ENCODE measurements at regions not wholly inside any gene's neighbourhood (a gene's known extent, or its start where the extent isn't known, plus 50 kb on each side); places are given as distances from the start of the nearest gene placed in this dataset.

- Histone ChIP-seq H3K36me3 (ENCODE audit: low read length) (no peaks in the 10 kb centered on the region), H3K79me2 (ENCODE audit: insufficient read depth, low read length) (no peaks in the 10 kb centered on the region), H3K4me3 (ENCODE audit: insufficient read depth, low read length, poor library complexity, severe bottlenecking) (no peak overlapping the region), H3K9me2 (replicated peaks; ENCODE audit: insufficient read depth, low read length) (no peaks in the 10 kb centered on the region), H3K27ac (ENCODE audit: low read depth, low read length) (no peak overlapping the region), H3F3A (ENCODE audit: insufficient read depth) (no peaks in the 10 kb centered on the region), H2AFZ (ENCODE audit: low read depth, low read length, severe bottlenecking) (no peak overlapping the region), H3K4me2 (ENCODE audit: low read depth, low read length, poor library complexity, severe bottlenecking) (no peak overlapping the region), H4K20me1 (ENCODE audit: low read depth, low read length) (no peaks in the 10 kb centered on the region), H3K9ac (ENCODE audit: low read length) (no peak overlapping the region), H3K9me3 (ENCODE audit: insufficient read depth, low read length) (no peaks in the 10 kb centered on the region), H3K27me3 (ENCODE audit: low read length) (no peaks in the 10 kb centered on the region)
- TF ChIP-seq EZH2phosphoT487 (conservative IDR thresholded peaks at IDR 0.05; ENCODE audit: low read length) (no peak), CTCF (IDR thresholded peaks at IDR 0.05; ENCODE audit: insufficient read depth, low read length, poor library complexity, severe bottlenecking) (no peak)
Observed at GRCh38 chr3:21825684-21826083, 74.7 kb upstream of the ZNF385D start.

DNA sequence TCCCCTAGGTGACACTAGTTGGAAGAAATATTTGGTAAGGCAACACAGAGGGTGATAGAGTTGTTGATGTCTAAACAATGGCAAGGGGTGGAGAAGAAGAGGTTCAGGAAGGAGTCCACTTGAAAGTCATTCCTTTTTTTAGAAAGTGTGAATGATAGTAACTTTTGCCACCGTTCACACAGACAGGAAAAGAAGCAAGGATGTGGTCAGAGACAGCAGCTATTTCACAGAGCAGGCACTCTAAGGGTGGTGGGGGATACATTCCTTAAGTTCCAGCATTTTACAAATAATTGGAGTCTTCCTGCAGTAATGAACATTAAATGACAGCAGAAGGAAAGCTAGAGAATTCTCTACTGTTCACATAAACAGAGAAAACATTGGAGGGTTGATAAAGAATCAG, 75.4 kb upstream of the ZNF385D start:
- H3K9me3 ChIP-seq (ENCODE audit: insufficient read depth, low read length) = no peaks in the 10 kb centered on the region
- H2AFZ ChIP-seq (ENCODE audit: low read depth, low read length, severe bottlenecking) = no peak overlapping the region
- no peak overlapping the region for H3K27ac ChIP-seq (ENCODE audit: low read depth, low read length)
- no peak for TF ChIP-seq CTCF (IDR thresholded peaks at IDR 0.05; ENCODE audit: insufficient read depth, low read length, poor library complexity, severe bottlenecking)
- TF ChIP-seq EZH2phosphoT487 (conservative IDR thresholded peaks at IDR 0.05; ENCODE audit: low read length) = no peak
- H3F3A ChIP-seq (ENCODE audit: insufficient read depth) = no peaks in the 10 kb centered on the region
- no peaks in the 10 kb centered on the region for H3K9me2 ChIP-seq (replicated peaks; ENCODE audit: insufficient read depth, low read length)
- no peaks in the 10 kb centered on the region for H3K79me2 ChIP-seq (ENCODE audit: insufficient read depth, low read length)
- H3K27me3 ChIP-seq (ENCODE audit: low read length) = no peaks in the 10 kb centered on the region
- H3K9ac ChIP-seq (ENCODE audit: low read length) = no peak overlapping the region
- H4K20me1 ChIP-seq (ENCODE audit: low read depth, low read length) = no peaks in the 10 kb centered on the region
- no peaks in the 10 kb centered on the region for H3K36me3 ChIP-seq (ENCODE audit: low read length)
- no peak overlapping the region for H3K4me2 ChIP-seq (ENCODE audit: low read depth, low read length, poor library complexity, severe bottlenecking)
- H3K4me3 ChIP-seq (ENCODE audit: insufficient read depth, low read length, poor library complexity, severe bottlenecking) = no peak overlapping the region

DNA sequence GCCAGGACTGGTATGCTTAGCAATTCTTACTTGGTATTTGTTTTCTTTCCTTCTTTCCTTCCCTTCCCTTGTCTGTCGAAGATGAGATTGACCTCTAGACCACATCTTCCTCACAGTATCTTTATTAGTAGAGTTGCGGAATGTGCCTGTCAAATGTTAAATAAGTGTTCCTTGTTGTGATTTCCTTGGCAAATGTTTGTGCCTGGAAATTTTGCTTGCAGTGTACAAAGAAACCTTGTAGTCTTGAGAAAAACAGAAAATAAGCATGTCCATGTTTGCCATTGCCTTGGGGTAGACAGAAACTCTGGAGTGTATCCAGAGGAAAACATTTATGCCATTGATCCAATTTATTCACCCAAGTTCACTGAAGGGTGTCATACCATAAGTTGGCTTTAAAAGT, 79.5 kb upstream of the ZNF385D start:
- no peak overlapping the region for H3K9ac ChIP-seq (ENCODE audit: low read length)
- H3K79me2 ChIP-seq (ENCODE audit: insufficient read depth, low read length) = no peaks in the 10 kb centered on the region
- no peaks in the 10 kb centered on the region for H4K20me1 ChIP-seq (ENCODE audit: low read depth, low read length)
- no peaks in the 10 kb centered on the region for H3K27me3 ChIP-seq (ENCODE audit: low read length)
- no peaks in the 10 kb centered on the region for H3K9me2 ChIP-seq (replicated peaks; ENCODE audit: insufficient read depth, low read length)
- H3K4me3 ChIP-seq (ENCODE audit: insufficient read depth, low read length, poor library complexity, severe bottlenecking) = no peak overlapping the region
- TF ChIP-seq EZH2phosphoT487 (conservative IDR thresholded peaks at IDR 0.05; ENCODE audit: low read length) (no peak), CTCF (IDR thresholded peaks at IDR 0.05; ENCODE audit: insufficient read depth, low read length, poor library complexity, severe bottlenecking) (no peak)
- H3K36me3 ChIP-seq (ENCODE audit: low read length) = no peaks in the 10 kb centered on the region
- no peaks in the 10 kb centered on the region for H3F3A ChIP-seq (ENCODE audit: insufficient read depth)
- H3K4me2 ChIP-seq (ENCODE audit: low read depth, low read length, poor library complexity, severe bottlenecking) = no peak overlapping the region
- no peaks in the 10 kb centered on the region for H3K9me3 ChIP-seq (ENCODE audit: insufficient read depth, low read length)
- no peak overlapping the region for H3K27ac ChIP-seq (ENCODE audit: low read depth, low read length)
- no peak overlapping the region for H2AFZ ChIP-seq (ENCODE audit: low read depth, low read length, severe bottlenecking)

- H3K4me3 ChIP-seq (ENCODE audit: insufficient read depth, low read length, poor library complexity, severe bottlenecking) = no peak overlapping the region
- no peak overlapping the region for H3K27ac ChIP-seq (ENCODE audit: low read depth, low read length)
- no peaks in the 10 kb centered on the region for H3K27me3 ChIP-seq (ENCODE audit: low read length)
- H3K36me3 ChIP-seq (ENCODE audit: low read length) = no peaks in the 10 kb centered on the region
- H3K4me2 ChIP-seq (ENCODE audit: low read depth, low read length, poor library complexity, severe bottlenecking) = no peak overlapping the region
- no peaks in the 10 kb centered on the region for H3K9me3 ChIP-seq (ENCODE audit: insufficient read depth, low read length)
- no peaks in the 10 kb centered on the region for H3F3A ChIP-seq (ENCODE audit: insufficient read depth)
- no peaks in the 10 kb centered on the region for H4K20me1 ChIP-seq (ENCODE audit: low read depth, low read length)
- H3K79me2 ChIP-seq (ENCODE audit: insufficient read depth, low read length) = no peaks in the 10 kb centered on the region
- no peak overlapping the region for H3K9ac ChIP-seq (ENCODE audit: low read length)
- TF ChIP-seq CTCF (IDR thresholded peaks at IDR 0.05; ENCODE audit: insufficient read depth, low read length, poor library complexity, severe bottlenecking) = no peak
- no peaks in the 10 kb centered on the region for H3K9me2 ChIP-seq (replicated peaks; ENCODE audit: insufficient read depth, low read length)
- no peak overlapping the region for H2AFZ ChIP-seq (ENCODE audit: low read depth, low read length, severe bottlenecking)
Observed at GRCh38 chr3:21835264-21835663, 84.3 kb upstream of the ZNF385D start.
